H1 (cell line): ENCODE measurements at regions not wholly inside any gene's neighbourhood (a gene's known extent, or its start where the extent isn't known, plus 50 kb on each side); places are given as distances from the start of the nearest gene placed in this dataset.

ENCODE experiments used
- CTCF ChIA-PET: fragments of 300-600 bp; sonication (Branson Sonifier 250); formaldehyde crosslinking; loops from one replicate; lab custom pipeline; 2021; ENCODE audit not compliant: partially characterized antibody; lab: Charles Lee
- POLR2A ChIA-PET: fragments of 300-600 bp; sonication (Branson Sonifier 250); formaldehyde crosslinking; loops from one replicate; lab custom pipeline; 2021; ENCODE audit warnings: inconsistent platforms; ENCODE audit not compliant: partially characterized antibody; lab: Charles Lee
- DNase-seq, 2 experiments: peaks; one replicate each; pipeline versions ENCODE4 v3.0.0 to v3.0.0-alpha.2; 2010 to 2022; ENCODE audit warnings: low spot score in 2 of 2, low read depth in 1 of 2, mixed read lengths in 1 of 2
- FAIRE-seq: peaks from 2 replicates; lab custom pipeline; 2011; peaks lifted over from hg19 to GRCh38; lab: Jason Lieb, UNC
- H2AFZ ChIP-seq: 2 replicates; pipeline ENCODE4 v1.8.1; 2012; ENCODE audit warnings: low read length, inconsistent platforms
- H2AK5ac ChIP-seq: 2 replicates; pipeline ENCODE4 v1.6.1; 2013; ENCODE audit warnings: low read depth, low read length
- H2BK120ac ChIP-seq: replicated peaks from 2 replicates; pipeline ENCODE3; 2013; ENCODE audit warnings: low read depth, low read length, inconsistent platforms
- H2BK12ac ChIP-seq: 2 replicates; pipeline ENCODE4 v1.6.1; 2013; ENCODE audit warnings: low read depth, low read length
- H2BK15ac ChIP-seq: 2 replicates; pipeline ENCODE4 v1.6.1; 2013; ENCODE audit warnings: low read length
- H2BK20ac ChIP-seq: 2 replicates; pipeline ENCODE4 v1.6.1; 2013; ENCODE audit warnings: low read length
- H2BK5ac ChIP-seq: 2 replicates; pipeline ENCODE4 v1.6.1; 2013; ENCODE audit warnings: low read depth, low read length
- H3K14ac ChIP-seq: 2 replicates; pipeline ENCODE4 v1.6.1; 2013; ENCODE audit warnings: inconsistent platforms; ENCODE audit not compliant: insufficient read length
- H3K18ac ChIP-seq: 2 replicates; pipeline ENCODE4 v1.6.1; 2013; ENCODE audit warnings: low read length; ENCODE audit errors: extremely low read depth
- H3K23ac ChIP-seq: 2 replicates; pipeline ENCODE4 v1.6.1; 2013; ENCODE audit warnings: inconsistent platforms; ENCODE audit not compliant: insufficient read length
- H3K23me2 ChIP-seq: 2 replicates; pipeline ENCODE4 v1.6.1; 2013; ENCODE audit warnings: low read depth, low read length
- H3K27ac ChIP-seq: 2 replicates; pipeline ENCODE4 v1.6.1; 2011; ENCODE audit warnings: low read depth, low read length, inconsistent platforms
- H3K27me3 ChIP-seq, 4 experiments: replicated peaks in 1 of 4; 1 replicate in 1 of 4; 2 replicates in 3 of 4; pipeline versions ENCODE4 v1.6.1 to v1.8.1; 2011 to 2013; ENCODE audit warnings: low read length in 3 of 4, mild to moderate bottlenecking in 3 of 4, inconsistent platforms in 2 of 4, mixed read lengths in 2 of 4, moderate library complexity in 1 of 4; ENCODE audit not compliant: control insufficient read depth in 3 of 4, insufficient read depth in 3 of 4; ENCODE audit errors: extremely low read depth in 1 of 4
- H3K36me3 ChIP-seq, 4 experiments: 2 replicates each; pipeline versions ENCODE4 v1.6.1 to v1.8.1; 2011 to 2013; ENCODE audit warnings: mild to moderate bottlenecking in 4 of 4, low read length in 3 of 4, moderate library complexity in 2 of 4, control low read depth in 1 of 4, inconsistent platforms in 1 of 4; ENCODE audit not compliant: insufficient read depth in 4 of 4, control insufficient read depth in 2 of 4
- H3K4ac ChIP-seq: replicated peaks from 2 replicates; pipeline ENCODE3; 2013; ENCODE audit warnings: low read length, low read depth, mixed read lengths, inconsistent platforms; ENCODE audit not compliant: insufficient read length
- H3K4me1 ChIP-seq, 4 experiments: replicated peaks in 1 of 4; 1 replicate in 1 of 4; 2 replicates in 3 of 4; pipeline versions ENCODE4 v1.6.1 to v1.8.1; 2011 to 2013; ENCODE audit warnings: low read length in 3 of 4, inconsistent platforms in 2 of 4, mixed read lengths in 1 of 4; ENCODE audit not compliant: insufficient read depth in 4 of 4, control insufficient read depth in 3 of 4
- H3K4me2 ChIP-seq, 2 experiments: 2 replicates each; pipeline versions ENCODE4 v1.6.1 to v1.8.1; 2011 to 2013; ENCODE audit warnings: low read depth in 2 of 2, low read length in 2 of 2, control low read depth in 1 of 2, inconsistent platforms in 1 of 2, mild to moderate bottlenecking in 1 of 2; ENCODE audit not compliant: insufficient read depth in 1 of 2
- H3K4me3 ChIP-seq, 4 experiments: fragments of 200-600, 300-600 bp in 1 of 4; sonication (generic), shearing (Covaris generic), sonication (Bioruptor Twin) in 1 of 4; 2 replicates each; pipeline versions ENCODE4 v1.5.1 to v1.8.1; 2011 to 2016; ENCODE audit warnings: low read length in 4 of 4, low read depth in 3 of 4, control low read depth in 2 of 4, inconsistent platforms in 2 of 4, mild to moderate bottlenecking in 2 of 4, mixed read lengths in 1 of 4, moderate library complexity in 1 of 4; ENCODE audit not compliant: insufficient read depth in 2 of 4; ENCODE audit errors: extremely low read depth in 1 of 4
- H3K56ac ChIP-seq: replicated peaks from 2 replicates; pipeline ENCODE3; 2013; ENCODE audit warnings: low read depth, mild to moderate bottlenecking, mixed read lengths, low read length, inconsistent platforms; ENCODE audit not compliant: insufficient read length
- H3K79me1 ChIP-seq: 2 replicates; pipeline ENCODE4 v1.6.1; 2013; ENCODE audit warnings: low read depth, low read length, control low read depth
- H3K79me2 ChIP-seq, 2 experiments: 2 replicates each; pipeline versions ENCODE4 v1.6.1 to v1.8.1; 2012 to 2013; ENCODE audit warnings: low read length in 2 of 2, mild to moderate bottlenecking in 2 of 2, inconsistent platforms in 1 of 2; ENCODE audit not compliant: insufficient read depth in 2 of 2, control insufficient read depth in 1 of 2
- H3K9ac ChIP-seq, 4 experiments: replicated peaks in 1 of 4; 1 replicate in 1 of 4; 2 replicates in 3 of 4; pipeline versions ENCODE4 v1.6.1 to v1.8.1; 2011 to 2013; ENCODE audit warnings: low read depth in 3 of 4, low read length in 3 of 4, control low read depth in 2 of 4, mild to moderate bottlenecking in 2 of 4, moderate library complexity in 2 of 4, inconsistent platforms in 1 of 4; ENCODE audit errors: extremely low read depth in 1 of 4
- H3K9me3 ChIP-seq, 2 experiments: 2 replicates each; pipeline versions ENCODE4 v1.6.1 to v1.8.1; 2012 to 2013; ENCODE audit warnings: mild to moderate bottlenecking in 2 of 2, moderate library complexity in 2 of 2, control low read depth in 1 of 2, inconsistent platforms in 1 of 2, low read depth in 1 of 2, low read length in 1 of 2, mixed read lengths in 1 of 2; ENCODE audit not compliant: insufficient read depth in 2 of 2
- H4K20me1 ChIP-seq, 2 experiments: replicated peaks in 1 of 2; 2 replicates each; pipeline versions ENCODE3 to v1.8.1; 2011 to 2013; ENCODE audit warnings: inconsistent platforms in 2 of 2, low read length in 2 of 2, mild to moderate bottlenecking in 1 of 2; ENCODE audit not compliant: insufficient read depth in 2 of 2, control insufficient read depth in 1 of 2
- H4K5ac ChIP-seq: 2 replicates; pipeline ENCODE4 v1.6.1; 2013; ENCODE audit warnings: low read length, low read depth, mixed read lengths, inconsistent platforms; ENCODE audit not compliant: insufficient read length
- H4K8ac ChIP-seq: 2 replicates; pipeline ENCODE4 v1.8.0; 2013; ENCODE audit warnings: mild to moderate bottlenecking, moderate library complexity, low read length, inconsistent platforms; ENCODE audit not compliant: insufficient read depth; ENCODE audit errors: extremely low read depth
- H4K91ac ChIP-seq: replicated peaks from 2 replicates; pipeline ENCODE3; 2013; ENCODE audit warnings: low read length, mixed read lengths, inconsistent platforms; ENCODE audit not compliant: insufficient read length
- ATF3 ChIP-seq: IDR thresholded peaks from 2 replicates; pipeline ENCODE4 v1.6.1; 2011; ENCODE audit warnings: low read depth, mild to moderate bottlenecking, low read length; ENCODE audit not compliant: insufficient read depth
- BACH1 ChIP-seq: IDR thresholded peaks from 2 replicates; pipeline ENCODE4 v1.6.1; 2012; ENCODE audit warnings: low read length, improper control_type of control experiment
- BRCA1 ChIP-seq: IDR thresholded peaks from 2 replicates; pipeline ENCODE4 v1.6.1; 2012; ENCODE audit warnings: low read depth, low read length, improper control_type of control experiment
- CBX8 ChIP-seq: fragments of 300-800, 300-1000 bp; sonication (generic); IDR thresholded peaks from 2 replicates; pipeline ENCODE4 v1.7.1; 2016; ENCODE audit warnings: low read depth, low read length, borderline replicate concordance
- CEBPB ChIP-seq: IDR thresholded peaks from 2 replicates; pipeline ENCODE4 v1.6.1; 2012; ENCODE audit warnings: low read depth, low read length
- CHD1 ChIP-seq: IDR thresholded peaks from 2 replicates; pipeline ENCODE4 v1.6.1; 2012; ENCODE audit warnings: low read depth, low read length, improper control_type of control experiment
- CREB1 ChIP-seq: IDR thresholded peaks from 2 replicates; pipeline ENCODE4 v1.6.1; 2012; ENCODE audit warnings: inconsistent platforms
- HDAC6 ChIP-seq: IDR thresholded peaks from one replicate; pipeline ENCODE4 v1.7.1; 2012; ENCODE audit warnings: low read depth, mild to moderate bottlenecking, inconsistent platforms, low read length, moderate library complexity
- JUND ChIP-seq: IDR thresholded peaks from 2 replicates; pipeline ENCODE4 v1.6.1; 2011; ENCODE audit warnings: mild to moderate bottlenecking, improper control_type of control experiment, low read length
- KDM4A ChIP-seq: IDR thresholded peaks from one replicate; pipeline ENCODE4 v1.7.1; 2012; ENCODE audit warnings: low read depth, mild to moderate bottlenecking, moderate library complexity, low read length, inconsistent platforms; ENCODE audit not compliant: severe bottlenecking
- POLR2AphosphoS5 ChIP-seq: IDR thresholded peaks from 2 replicates; pipeline ENCODE4 v1.6.1; 2011; ENCODE audit warnings: low read depth, low read length
- RBBP5 ChIP-seq: IDR thresholded peaks from 2 replicates; pipeline ENCODE4 v1.7.1; 2012; ENCODE audit warnings: low read depth, mild to moderate bottlenecking, inconsistent platforms, low read length, moderate library complexity, borderline replicate concordance
- SP4 ChIP-seq: IDR thresholded peaks from 2 replicates; pipeline ENCODE4 v1.6.1; 2012; ENCODE audit warnings: low read length, inconsistent platforms
- SUZ12 ChIP-seq: fragments of 200-600 bp; sonication (generic); IDR thresholded peaks from 2 replicates; pipeline ENCODE4 v1.6.1; 2012; ENCODE audit warnings: mild to moderate bottlenecking, inconsistent platforms, low read length, moderate library complexity, mixed read lengths
- TAF1 ChIP-seq: IDR thresholded peaks from 2 replicates; pipeline ENCODE4 v1.6.1; 2011; ENCODE audit warnings: mild to moderate bottlenecking, low read depth, low read length
- YY1 ChIP-seq: IDR thresholded peaks from 2 replicates; pipeline ENCODE4 v1.6.1; 2011; ENCODE audit warnings: low read depth, mild to moderate bottlenecking, low read length
- WGBS, 2 experiments: shearing (Covaris generic) in 1 of 2; methylation state at CpG; one replicate each; pipeline versions ENCODE4 v1.1.6 to v1.1.7; 2013 to 2015; ENCODE audit warnings: low lambda C conversion rate in 2 of 2, mixed read lengths in 2 of 2, inconsistent platforms in 1 of 2, low coverage in 1 of 2, missing lambda C conversion rate in 1 of 2; ENCODE audit not compliant: insufficient replicate concordance in 2 of 2, insufficient coverage in 1 of 2, insufficient read length in 1 of 2; ENCODE audit errors: extremely low coverage in 1 of 2, missing lambda C conversion rate in 1 of 2; 5-methylcytosine and 5-hydroxymethylcytosine counted together

GRCh38 chr12:4014858-4015224, 141.6 kb upstream of the PARP11 start:
- Histone ChIP-seq H2AFZ (no peak overlapping the region), H3K23ac (no peak overlapping the region), H2BK12ac (peak overlapping the region; percentile 28; the same call in 1 of the 2 replicates), H3K79me1 (no peaks in the 10 kb centered on the region), H3K36me3 (no peaks in the 10 kb centered on the region), H3K4me3 (no peak overlapping the region), H3K4me1 (no peaks in the 10 kb centered on the region), H2BK5ac (no peak overlapping the region), H3K79me2 (no peaks in the 10 kb centered on the region), H3K4me2 (no peak overlapping the region), H2AK5ac (no peak overlapping the region), H2BK20ac (peak overlapping the region; percentile 51), H3K18ac (0 out of 2 replicates have a peak overlapping the region, but pooled peaks have one; percentile 4), H3K23me2 (no peaks in the 10 kb centered on the region), H3K27ac (no peak overlapping the region), H3K9me3 (no peaks in the 10 kb centered on the region), H3K27me3 (peaks cover 0 to 3% (median 0%) of the 10 kb centered on the region in 4 experiments; a peak in 1 of 7 replicates), H4K5ac (no peak overlapping the region), H3K14ac (no peak overlapping the region), H4K20me1 (no peaks in the 10 kb centered on the region), H3K56ac (no peak overlapping the region), H4K8ac (no peak overlapping the region), H3K9ac (no peak overlapping the region), H3K4ac (no peak overlapping the region), H4K91ac (no peak overlapping the region), H2BK120ac (no peak overlapping the region), H2BK15ac (no peak overlapping the region)
- 77% methylated on average over 6 of the region's 6 CpGs; no CpG with 5 or more reads in 1 of the 2 experiments for WGBS, 2 experiments
- DNase-seq (no peak), FAIRE-seq (no peak)
- ChIA-PET POLR2A (interaction anchor here (2.2 kb wide), 1 partner anchor 10 kb away, joined by 10 read pairs; no protein-coding TSS in a partner anchor), CTCF (interaction anchor here (1.2 to 1.4 kb wide), 3 partner anchors 10 to 22 kb away, joined by 3 to 5 read pairs (median 4); no protein-coding TSS in a partner anchor)
- TF ChIP-seq HDAC6 (no peak), BACH1 (no peak), KDM4A (no peak), RBBP5 (no peak), POLR2AphosphoS5 (no peak), BRCA1 (no peak), CEBPB (no peak), SUZ12 (no peak), TAF1 (no peak), YY1 (no peak), SP4 (no peak), CHD1 (no peak), CBX8 (no peak), JUND (no peak), CREB1 (no peak), ATF3 (no peak)
